HCT116 (cell line): ENCODE measurements at regions not wholly inside any gene's neighbourhood (a gene's known extent, or its start where the extent isn't known, plus 50 kb on each side); places are given as distances from the start of the nearest gene placed in this dataset.

ENCODE experiments used
- CEBPB ChIP-seq: IDR thresholded peaks from 2 replicates; pipeline ENCODE4 v1.6.1; 2012; ENCODE audit warnings: low read depth
- CTCF ChIP-seq, 3 experiments: fragments of 200-600 bp in 1 of 3; sonication (generic) in 1 of 3; IDR thresholded peaks in 2 of 3; conservative IDR thresholded peaks in 1 of 3; 2 replicates each; pipeline ENCODE4 v1.5.1; 2012 to 2017; ENCODE audit warnings: low read depth in 2 of 3, low read length in 2 of 3, antibody characterized with exemption in 1 of 3, borderline replicate concordance in 1 of 3, control low read depth in 1 of 3, mild to moderate bottlenecking in 1 of 3, mixed read lengths in 1 of 3, mixed run types in 1 of 3, moderate library complexity in 1 of 3; ENCODE audit not compliant: insufficient read depth in 1 of 3
- EZH2 ChIP-seq: fragments of 200-600 bp; sonication (generic); IDR thresholded peaks from 2 replicates; pipeline ENCODE4 v1.6.1; 2017; ENCODE audit warnings: antibody characterized with exemption, mixed run types
- POLR2A ChIP-seq: IDR thresholded peaks from 2 replicates; pipeline ENCODE4 v1.7.0; 2011; ENCODE audit warnings: borderline replicate concordance; ENCODE audit not compliant: insufficient read depth, insufficient read length; ENCODE audit errors: extremely low read depth
- RAD21 ChIP-seq: IDR thresholded peaks from 2 replicates; pipeline ENCODE4 v1.6.1; 2012; ENCODE audit warnings: low read depth, mild to moderate bottlenecking
- SP1 ChIP-seq: IDR thresholded peaks from 2 replicates; pipeline ENCODE4 v1.6.1; 2012; ENCODE audit warnings: low read depth
- TCF7L2 ChIP-seq: IDR thresholded peaks from 2 replicates; pipeline ENCODE4 v1.7.0; 2011; ENCODE audit warnings: borderline replicate concordance, inconsistent platforms; ENCODE audit not compliant: insufficient read depth, insufficient read length; ENCODE audit errors: extremely low read depth
- ZBTB33 ChIP-seq: IDR thresholded peaks from 2 replicates; pipeline ENCODE4 v1.6.1; 2011; ENCODE audit warnings: mild to moderate bottlenecking, low read length, moderate library complexity; ENCODE audit not compliant: insufficient replicate concordance; ENCODE audit errors: extremely low read depth
- ZFX ChIP-seq: fragments of 450-650 bp; IDR thresholded peaks from 2 replicates; pipeline ENCODE4 v1.6.1; 2017
- ZNF274 ChIP-seq: fragments of 200-500 bp; sonication (Bioruptor generic); IDR thresholded peaks from 2 replicates; pipeline ENCODE4 v1.6.1; 2014; ENCODE audit warnings: mild to moderate bottlenecking, low read depth, low read length, inconsistent platforms
- TF ChIP-seq, protein P1 (sequence below): IDR thresholded peaks from 2 replicates; pipeline ENCODE4 v1.6.1; 2012; ENCODE audit warnings: low read depth
- TF ChIP-seq, protein P2 (sequence below): IDR thresholded peaks from 2 replicates; pipeline ENCODE4 v1.6.1; 2012

- no peak for TF ChIP-seq CTCF (IDR thresholded peaks at IDR 0.05 in 2 of 3, conservative IDR thresholded peaks at IDR 0.05 in 1 of 3; ENCODE audit: borderline replicate concordance in 1 of 3, insufficient read depth in 1 of 3, low read depth in 2 of 3, low read length in 2 of 3)
- no peak for TF ChIP-seq POLR2A
- TF ChIP-seq ZBTB33, result no peak
- TF ChIP-seq, protein P1, sequence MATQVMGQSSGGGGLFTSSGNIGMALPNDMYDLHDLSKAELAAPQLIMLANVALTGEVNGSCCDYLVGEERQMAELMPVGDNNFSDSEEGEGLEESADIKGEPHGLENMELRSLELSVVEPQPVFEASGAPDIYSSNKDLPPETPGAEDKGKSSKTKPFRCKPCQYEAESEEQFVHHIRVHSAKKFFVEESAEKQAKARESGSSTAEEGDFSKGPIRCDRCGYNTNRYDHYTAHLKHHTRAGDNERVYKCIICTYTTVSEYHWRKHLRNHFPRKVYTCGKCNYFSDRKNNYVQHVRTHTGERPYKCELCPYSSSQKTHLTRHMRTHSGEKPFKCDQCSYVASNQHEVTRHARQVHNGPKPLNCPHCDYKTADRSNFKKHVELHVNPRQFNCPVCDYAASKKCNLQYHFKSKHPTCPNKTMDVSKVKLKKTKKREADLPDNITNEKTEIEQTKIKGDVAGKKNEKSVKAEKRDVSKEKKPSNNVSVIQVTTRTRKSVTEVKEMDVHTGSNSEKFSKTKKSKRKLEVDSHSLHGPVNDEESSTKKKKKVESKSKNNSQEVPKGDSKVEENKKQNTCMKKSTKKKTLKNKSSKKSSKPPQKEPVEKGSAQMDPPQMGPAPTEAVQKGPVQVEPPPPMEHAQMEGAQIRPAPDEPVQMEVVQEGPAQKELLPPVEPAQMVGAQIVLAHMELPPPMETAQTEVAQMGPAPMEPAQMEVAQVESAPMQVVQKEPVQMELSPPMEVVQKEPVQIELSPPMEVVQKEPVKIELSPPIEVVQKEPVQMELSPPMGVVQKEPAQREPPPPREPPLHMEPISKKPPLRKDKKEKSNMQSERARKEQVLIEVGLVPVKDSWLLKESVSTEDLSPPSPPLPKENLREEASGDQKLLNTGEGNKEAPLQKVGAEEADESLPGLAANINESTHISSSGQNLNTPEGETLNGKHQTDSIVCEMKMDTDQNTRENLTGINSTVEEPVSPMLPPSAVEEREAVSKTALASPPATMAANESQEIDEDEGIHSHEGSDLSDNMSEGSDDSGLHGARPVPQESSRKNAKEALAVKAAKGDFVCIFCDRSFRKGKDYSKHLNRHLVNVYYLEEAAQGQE, result no peak
- TF ChIP-seq, protein P2, sequence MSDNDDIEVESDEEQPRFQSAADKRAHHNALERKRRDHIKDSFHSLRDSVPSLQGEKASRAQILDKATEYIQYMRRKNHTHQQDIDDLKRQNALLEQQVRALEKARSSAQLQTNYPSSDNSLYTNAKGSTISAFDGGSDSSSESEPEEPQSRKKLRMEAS, result no peak
- no peak for TF ChIP-seq CEBPB
- no peak for TF ChIP-seq SP1
- no peak for TF ChIP-seq ZNF274
- no peak for TF ChIP-seq RAD21
- no peak for TF ChIP-seq ZFX
- no peak for TF ChIP-seq TCF7L2
- no peak for TF ChIP-seq EZH2
Observed at GRCh38 chr17:56710986-56711385, 117.5 kb downstream of the NOG start.
